ENCODE measurements at regions not wholly inside any gene's neighbourhood (a gene's known extent, or its start where the extent isn't known, plus 50 kb on each side); places are given as distances from the start of the nearest gene placed in this dataset.

GRCh38 chr1:209304166-209304565 is 279.3 kb upstream of the CAMK1G start:
- Histone ChIP-seq H3K36me3 (no peaks in the 10 kb centered on the region), H3K27ac (no peak overlapping the region), H3K27me3 (no peaks in the 10 kb centered on the region), H3K4me1 (no peaks in the 10 kb centered on the region), H3K9me3 (no peaks in the 10 kb centered on the region), H3K4me3 (no peak overlapping the region)
- ATAC-seq (no peak), DNase-seq (no peak), FAIRE-seq (no peak)
- TF ChIP-seq, protein P1, sequence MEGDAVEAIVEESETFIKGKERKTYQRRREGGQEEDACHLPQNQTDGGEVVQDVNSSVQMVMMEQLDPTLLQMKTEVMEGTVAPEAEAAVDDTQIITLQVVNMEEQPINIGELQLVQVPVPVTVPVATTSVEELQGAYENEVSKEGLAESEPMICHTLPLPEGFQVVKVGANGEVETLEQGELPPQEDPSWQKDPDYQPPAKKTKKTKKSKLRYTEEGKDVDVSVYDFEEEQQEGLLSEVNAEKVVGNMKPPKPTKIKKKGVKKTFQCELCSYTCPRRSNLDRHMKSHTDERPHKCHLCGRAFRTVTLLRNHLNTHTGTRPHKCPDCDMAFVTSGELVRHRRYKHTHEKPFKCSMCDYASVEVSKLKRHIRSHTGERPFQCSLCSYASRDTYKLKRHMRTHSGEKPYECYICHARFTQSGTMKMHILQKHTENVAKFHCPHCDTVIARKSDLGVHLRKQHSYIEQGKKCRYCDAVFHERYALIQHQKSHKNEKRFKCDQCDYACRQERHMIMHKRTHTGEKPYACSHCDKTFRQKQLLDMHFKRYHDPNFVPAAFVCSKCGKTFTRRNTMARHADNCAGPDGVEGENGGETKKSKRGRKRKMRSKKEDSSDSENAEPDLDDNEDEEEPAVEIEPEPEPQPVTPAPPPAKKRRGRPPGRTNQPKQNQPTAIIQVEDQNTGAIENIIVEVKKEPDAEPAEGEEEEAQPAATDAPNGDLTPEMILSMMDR (IDR thresholded peaks at IDR 0.05) = no peak
- WGBS, 2 donors = 60 to 71% methylated on average over 3 of the region's 3 CpGs
- intact Hi-C loops (cut with DNase I) = no loop called here

GRCh38 chr1:209305221-209305954 is 278.1 kb upstream of the CAMK1G start:
- intact Hi-C loops (cut with DNase I) = no loop called here
- FAIRE-seq (no peak), ATAC-seq (no peak), DNase-seq (no peak)
- Histone ChIP-seq H3K27me3 (no peaks in the 10 kb centered on the region), H3K36me3 (no peaks in the 10 kb centered on the region), H3K27ac (no peak overlapping the region), H3K4me3 (no peak overlapping the region), H3K4me1 (no peaks in the 10 kb centered on the region), H3K9me3 (no peaks in the 10 kb centered on the region)
- TF ChIP-seq, protein P1 (IDR thresholded peaks at IDR 0.05) = no peak
- 43 to 46% methylated on average over 4 of the region's 4 CpGs for WGBS, 2 donors

DNA sequence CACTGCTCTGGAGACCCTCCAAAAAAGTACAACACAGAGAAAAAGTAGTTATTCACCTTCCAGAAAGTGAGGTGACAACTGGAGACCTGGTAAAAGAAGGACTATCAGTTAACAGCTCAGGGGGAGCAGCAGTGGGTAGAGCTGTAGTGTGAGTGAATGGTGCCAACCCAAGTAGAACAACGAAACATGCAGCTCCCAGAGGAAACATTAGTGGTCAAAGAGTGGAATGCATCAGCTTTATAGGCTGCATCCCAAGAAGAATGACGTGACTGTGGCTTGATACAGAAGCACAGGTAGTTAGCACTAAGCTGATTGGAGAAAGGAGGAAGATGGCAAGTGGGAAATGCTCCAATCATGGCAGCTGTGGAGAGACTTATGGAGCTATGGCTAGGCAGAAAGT is 275.7 kb upstream of the CAMK1G start:
- Histone ChIP-seq H3K27me3 (no peaks in the 10 kb centered on the region), H3K9me3 (no peaks in the 10 kb centered on the region), H3K4me3 (no peak overlapping the region), H3K36me3 (no peaks in the 10 kb centered on the region), H3K27ac (no peak overlapping the region), H3K4me1 (no peaks in the 10 kb centered on the region)
- no peak for ATAC-seq
- intact Hi-C loops (cut with DNase I) = no loop called here
- FAIRE-seq = no peak
- DNase-seq = no peak
- TF ChIP-seq, protein P1 (IDR thresholded peaks at IDR 0.05) = no peak
- 65 to 79% methylated on average over 2 of the region's 2 CpGs for WGBS, 2 donors

- FAIRE-seq (no peak), DNase-seq (no peak), ATAC-seq (no peak)
- no peak overlapping the region for H3K4me3 ChIP-seq
- no peaks in the 10 kb centered on the region for H3K9me3 ChIP-seq
- no peaks in the 10 kb centered on the region for H3K36me3 ChIP-seq
- no peaks in the 10 kb centered on the region for H3K27me3 ChIP-seq
- H3K4me1 ChIP-seq = no peaks in the 10 kb centered on the region
- 43 to 53% methylated on average over 2 of the region's 2 CpGs for WGBS, 2 donors
- intact Hi-C loops (cut with DNase I) = no loop called here
- no peak overlapping the region for H3K27ac ChIP-seq
- TF ChIP-seq, protein P1 (IDR thresholded peaks at IDR 0.05) = no peak
Measured at GRCh38 chr1:209309198-209309597, 274.3 kb upstream of the CAMK1G start.

- no peak overlapping the region for H3K27ac ChIP-seq
- H3K4me3 ChIP-seq = no peak overlapping the region
- intact Hi-C loops (cut with DNase I) = no loop called here
- DNase-seq (no peak), FAIRE-seq (no peak), ATAC-seq (no peak)
- no peaks in the 10 kb centered on the region for H3K4me1 ChIP-seq
- TF ChIP-seq, protein P1 (IDR thresholded peaks at IDR 0.05) = no peak
- H3K27me3 ChIP-seq = no peaks in the 10 kb centered on the region
- H3K9me3 ChIP-seq = no peaks in the 10 kb centered on the region
- 44 to 48% methylated on average over 3 of the region's 3 CpGs for WGBS, 2 donors
- no peaks in the 10 kb centered on the region for H3K36me3 ChIP-seq
Measured at GRCh38 chr1:209311770-209312169, 271.7 kb upstream of the CAMK1G start.
